ENCODE measurements at regions not wholly inside any gene's neighbourhood (a gene's known extent, or its start where the extent isn't known, plus 50 kb on each side); places are given as distances from the start of the nearest gene placed in this dataset.
A peak's percentile ranks its signal among the peaks of the same experiment; 100 is the strongest.

DNA sequence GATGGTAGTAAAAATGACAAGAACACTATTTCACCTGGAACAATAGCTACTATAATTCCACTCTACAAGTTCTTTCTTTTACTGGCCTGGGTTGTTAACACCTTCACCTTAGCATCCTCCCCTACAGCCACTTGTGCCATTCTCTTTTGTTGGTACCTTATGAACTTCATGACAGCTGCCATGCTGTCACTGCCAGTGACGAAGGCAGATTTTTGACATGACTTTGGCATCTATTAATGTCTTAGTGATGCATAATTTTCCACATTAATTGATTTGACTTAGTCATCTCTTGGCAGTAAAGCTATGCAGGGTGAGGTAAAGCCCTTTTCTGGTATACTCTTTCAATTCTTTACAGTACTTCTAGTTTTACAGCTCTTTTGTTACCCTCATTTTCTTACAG lies 207.9 kb downstream of the TANC2 start:
- TF ChIP-seq, protein P1, sequence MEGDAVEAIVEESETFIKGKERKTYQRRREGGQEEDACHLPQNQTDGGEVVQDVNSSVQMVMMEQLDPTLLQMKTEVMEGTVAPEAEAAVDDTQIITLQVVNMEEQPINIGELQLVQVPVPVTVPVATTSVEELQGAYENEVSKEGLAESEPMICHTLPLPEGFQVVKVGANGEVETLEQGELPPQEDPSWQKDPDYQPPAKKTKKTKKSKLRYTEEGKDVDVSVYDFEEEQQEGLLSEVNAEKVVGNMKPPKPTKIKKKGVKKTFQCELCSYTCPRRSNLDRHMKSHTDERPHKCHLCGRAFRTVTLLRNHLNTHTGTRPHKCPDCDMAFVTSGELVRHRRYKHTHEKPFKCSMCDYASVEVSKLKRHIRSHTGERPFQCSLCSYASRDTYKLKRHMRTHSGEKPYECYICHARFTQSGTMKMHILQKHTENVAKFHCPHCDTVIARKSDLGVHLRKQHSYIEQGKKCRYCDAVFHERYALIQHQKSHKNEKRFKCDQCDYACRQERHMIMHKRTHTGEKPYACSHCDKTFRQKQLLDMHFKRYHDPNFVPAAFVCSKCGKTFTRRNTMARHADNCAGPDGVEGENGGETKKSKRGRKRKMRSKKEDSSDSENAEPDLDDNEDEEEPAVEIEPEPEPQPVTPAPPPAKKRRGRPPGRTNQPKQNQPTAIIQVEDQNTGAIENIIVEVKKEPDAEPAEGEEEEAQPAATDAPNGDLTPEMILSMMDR (IDR thresholded peaks at IDR 0.05; ENCODE audit: low read depth, low read length) = no peak
- DNase-seq (ENCODE audit: extremely low read depth, low read depth) = no peak

DNA sequence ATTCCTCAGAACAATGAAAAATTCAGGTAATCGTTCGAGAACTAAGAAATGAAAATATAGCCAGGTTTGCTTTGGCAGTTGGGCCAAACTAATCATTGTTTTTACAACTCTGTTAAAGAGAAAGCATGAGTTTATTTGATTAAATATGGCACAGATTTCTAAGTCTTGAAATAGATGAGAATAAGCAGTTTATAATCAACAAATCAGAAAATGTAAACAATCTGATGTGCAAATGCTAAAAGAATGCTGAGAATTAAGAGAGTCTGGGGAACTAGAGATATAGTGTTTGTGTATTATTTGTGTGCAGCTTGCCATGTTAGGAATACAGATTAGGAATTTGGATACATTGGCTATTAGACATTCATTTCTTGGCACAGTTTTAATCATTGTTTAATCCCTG lies 212.5 kb downstream of the TANC2 start:
- DNase-seq (ENCODE audit: extremely low read depth, low read depth) = peak; percentile 30
- TF ChIP-seq, protein P1 (IDR thresholded peaks at IDR 0.05; ENCODE audit: low read depth, low read length) = no peak

DNA sequence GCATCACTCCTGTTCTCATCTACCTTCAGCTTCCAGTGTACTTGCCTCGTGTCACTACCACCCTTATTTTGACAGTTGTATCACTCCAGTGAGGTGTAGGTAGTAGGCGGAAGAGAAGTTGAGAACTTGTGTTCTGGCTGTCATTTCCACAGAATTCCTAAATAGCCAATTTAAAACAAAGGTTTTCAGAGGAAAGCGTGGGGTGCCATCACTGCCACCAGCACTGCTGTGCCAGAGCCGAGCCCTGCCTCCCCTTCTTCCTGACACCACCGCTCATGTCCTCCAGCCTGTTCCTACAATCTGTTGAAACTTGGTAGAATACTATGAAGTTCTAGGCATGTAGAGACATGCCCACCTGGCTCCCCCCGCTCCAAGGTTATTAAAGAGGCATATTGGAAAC lies 215.8 kb downstream of the TANC2 start:
- no peak for DNase-seq (ENCODE audit: extremely low read depth, low read depth)
- TF ChIP-seq, protein P1 (IDR thresholded peaks at IDR 0.05; ENCODE audit: low read depth, low read length) = no peak

DNA sequence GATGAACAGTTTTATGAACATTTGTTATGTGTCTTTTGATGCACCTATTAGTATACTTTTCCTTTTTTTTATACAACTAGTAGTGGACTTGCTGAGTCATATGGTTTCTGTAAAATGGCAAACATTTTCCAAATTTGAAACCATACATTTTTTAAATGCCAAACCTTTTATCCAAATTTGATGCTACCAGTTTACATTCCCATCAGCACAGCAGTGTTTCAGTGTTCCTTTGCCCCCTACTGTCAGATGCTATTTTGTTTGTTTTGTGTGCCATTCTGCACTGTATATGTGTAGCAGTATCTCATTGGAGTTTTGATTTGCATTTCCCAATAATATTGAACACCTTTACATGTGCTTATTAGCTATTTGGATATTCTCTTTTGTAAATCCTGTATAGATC lies 219.4 kb downstream of the TANC2 start:
- no peak for DNase-seq (ENCODE audit: extremely low read depth, low read depth)
- TF ChIP-seq, protein P1 (IDR thresholded peaks at IDR 0.05; ENCODE audit: low read depth, low read length) = peak; percentile 9; the same call in 1 of the 2 replicates

DNA sequence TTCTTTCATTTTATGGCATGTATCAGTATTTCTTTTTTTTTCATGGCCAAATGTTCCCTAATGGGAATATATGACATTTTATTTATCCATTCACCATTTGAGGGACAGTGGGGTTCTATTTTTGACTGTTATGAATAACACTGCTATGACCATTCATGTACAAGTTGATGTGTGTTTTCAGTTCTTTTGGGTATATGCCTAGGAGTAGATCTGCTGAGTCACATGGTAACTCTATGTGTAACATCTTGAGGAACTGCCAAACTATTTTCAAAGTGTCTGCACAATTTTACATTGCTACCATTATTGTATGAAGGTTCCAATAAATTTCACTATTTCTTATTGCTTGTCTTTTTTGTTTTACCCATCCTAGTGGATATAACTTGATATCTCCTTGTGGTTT lies 223.0 kb downstream of the TANC2 start:
- TF ChIP-seq, protein P1 (IDR thresholded peaks at IDR 0.05; ENCODE audit: low read depth, low read length) = no peak
- no peak for DNase-seq (ENCODE audit: extremely low read depth, low read depth)

DNA sequence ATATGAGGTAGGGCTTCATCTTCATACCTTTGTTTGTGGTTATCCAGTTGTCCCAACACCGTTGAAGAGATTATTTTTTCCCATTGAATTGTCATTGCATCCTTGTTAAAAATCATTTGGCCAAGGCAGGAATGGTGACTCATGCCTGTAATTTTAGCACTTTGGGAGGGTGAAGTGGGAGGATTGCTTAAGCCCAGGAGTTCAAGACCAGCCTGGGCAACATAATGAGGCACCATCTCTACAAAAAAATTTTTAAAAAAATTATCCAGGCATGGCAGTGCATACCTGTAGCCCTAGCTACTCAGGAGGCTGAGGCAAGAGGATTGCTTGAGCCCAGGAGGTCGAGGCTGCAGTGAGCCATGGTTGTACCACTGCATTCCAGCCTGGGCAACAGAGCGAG lies 223.9 kb downstream of the TANC2 start:
- DNase-seq (ENCODE audit: extremely low read depth, low read depth) = no peak
- TF ChIP-seq, protein P1 (IDR thresholded peaks at IDR 0.05; ENCODE audit: low read depth, low read length) = no peak

DNA sequence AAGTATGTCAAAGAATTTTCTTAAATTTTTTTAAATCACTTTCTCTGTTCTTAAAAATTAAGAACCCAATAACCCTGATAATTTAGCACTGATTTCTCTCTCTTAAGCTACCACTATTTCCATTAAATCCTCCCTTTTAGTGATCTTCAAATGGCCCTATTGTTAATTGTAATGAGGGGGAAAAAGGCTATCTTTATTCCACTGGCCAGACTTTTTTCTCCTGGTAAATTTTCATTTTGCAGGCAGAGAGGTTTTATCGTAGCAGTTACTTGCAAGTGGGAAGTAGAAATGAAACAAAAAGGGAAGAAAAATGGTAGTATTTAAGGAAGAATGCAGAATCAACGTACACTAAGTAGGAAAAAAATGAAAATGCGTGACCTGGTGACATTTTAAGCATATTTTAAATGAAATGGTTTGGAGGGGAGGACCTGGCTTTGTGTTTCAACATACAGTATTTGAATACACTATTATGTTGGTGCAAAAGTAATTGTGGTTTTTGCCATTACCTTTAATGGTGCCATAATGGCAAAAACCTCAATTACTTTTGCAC lies 224.9 kb downstream of the TANC2 start:
- TF ChIP-seq, protein P1 (IDR thresholded peaks at IDR 0.05; ENCODE audit: low read depth, low read length) = no peak
- no peak for DNase-seq (ENCODE audit: extremely low read depth, low read depth)

Data from AG09319 (cell line).